RCC 7860 (cell line): ENCODE measurements at regions not wholly inside any gene's neighbourhood (a gene's known extent, or its start where the extent isn't known, plus 50 kb on each side); places are given as distances from the start of the nearest gene placed in this dataset.

Source experiments
- DNase-seq: peaks from one replicate; pipeline ENCODE4 v3.0.0-alpha.2; 2015; ENCODE audit warnings: low spot score
- FAIRE-seq: peaks from 2 replicates; lab custom pipeline; 2012; peaks lifted over from hg19 to GRCh38; lab: Jason Lieb, UNC

DNA sequence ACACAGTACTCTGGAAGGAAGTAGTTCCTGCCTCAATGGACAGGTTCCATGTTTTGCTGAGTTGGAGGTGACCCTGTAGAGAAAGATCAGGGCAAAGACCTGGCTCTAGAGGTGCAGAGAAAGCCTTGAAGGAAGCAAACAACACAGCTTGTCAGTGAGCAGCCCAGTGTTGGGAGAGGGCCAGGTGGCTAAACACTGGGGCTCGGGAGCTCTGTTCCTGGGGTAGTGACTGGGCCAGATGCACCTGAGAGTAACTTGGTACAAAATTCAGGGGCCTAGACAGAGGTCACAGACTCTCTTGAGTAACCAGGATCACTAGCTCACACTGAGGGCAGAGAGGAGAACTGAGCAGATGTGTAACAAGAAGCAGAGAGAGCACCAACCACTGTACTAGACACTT, 138.4 kb upstream of the NALF2 start:
- FAIRE-seq (no peak), DNase-seq (no peak)

DNA sequence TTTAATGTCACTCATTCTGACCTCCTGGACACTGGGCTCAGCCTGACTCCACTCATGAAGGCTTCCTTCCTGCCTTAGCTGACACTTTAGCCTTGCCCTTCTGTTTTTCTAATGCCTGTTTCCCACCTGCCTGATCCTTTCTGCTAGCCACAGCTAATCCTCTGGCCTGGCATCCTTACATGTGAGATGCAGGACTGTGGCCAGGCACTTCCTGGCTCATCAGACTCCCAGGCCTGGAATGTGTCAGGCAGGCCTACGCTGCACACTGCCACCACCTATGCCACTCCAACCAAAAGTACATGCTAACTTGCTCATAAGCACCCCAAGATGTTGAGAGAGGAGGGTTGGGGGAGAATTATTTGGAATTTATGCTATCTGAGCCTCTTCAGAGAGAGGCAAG, 138.8 kb upstream of the NALF2 start:
- DNase-seq (no peak), FAIRE-seq (no peak)

- FAIRE-seq, result no peak
- DNase-seq, result no peak
These were observed 141.3 kb upstream of the NALF2 start for GRCh38 chrX:69362856-69363255.

GRCh38 chrX:69362354-69362753, 141.8 kb upstream of the NALF2 start:
- no peak for FAIRE-seq

DNA sequence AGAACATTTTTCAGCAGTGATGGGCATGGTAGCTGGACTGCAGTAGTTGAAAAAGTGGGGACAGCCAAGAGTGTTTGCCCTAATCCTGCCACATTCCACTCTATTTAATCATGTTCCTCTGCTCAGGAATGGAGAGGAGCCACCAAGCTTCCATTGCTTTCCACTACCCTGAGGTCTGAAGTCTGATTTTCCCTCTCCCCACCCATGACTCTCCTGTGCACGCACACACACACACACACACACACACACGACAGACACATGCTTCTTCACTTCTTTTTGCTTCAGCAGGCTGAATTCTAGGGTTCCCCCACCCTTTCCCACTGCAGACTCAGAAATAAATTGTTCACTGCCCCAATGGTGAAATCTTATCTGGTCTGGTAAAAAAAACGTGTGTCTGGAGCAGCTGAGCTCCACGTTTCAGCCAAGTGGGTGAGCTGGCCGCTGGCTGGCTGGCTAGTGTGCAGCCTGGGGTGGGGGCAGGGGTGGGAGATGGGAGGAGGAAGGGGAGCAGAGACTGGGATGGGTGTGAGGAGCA, 142.7 kb upstream of the NALF2 start:
- DNase-seq (no peak), FAIRE-seq (no peak)

More at GRCh38 chrX:69362354-69362753, 141.8 kb upstream of the NALF2 start:
- DNase-seq, result no peak

DNA sequence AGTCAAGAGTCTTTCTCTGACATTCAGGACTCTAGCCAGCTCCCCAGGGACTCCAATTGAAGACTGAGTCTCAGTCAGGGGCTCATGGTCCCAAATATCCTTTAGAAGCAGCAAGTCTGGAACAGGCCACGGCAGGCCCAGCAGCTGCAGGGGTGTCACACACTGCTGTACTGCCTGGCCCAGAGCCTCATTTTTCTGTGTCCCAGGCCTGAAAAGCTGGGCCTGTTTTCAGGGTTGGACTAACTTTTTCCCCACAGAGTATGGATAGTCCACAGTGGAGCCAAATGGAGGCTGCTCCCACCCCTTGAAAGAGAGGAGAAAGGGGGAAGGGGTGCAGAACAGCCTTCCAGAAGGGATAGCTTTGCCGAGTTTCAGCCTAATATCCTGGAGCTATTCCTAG, 146.8 kb upstream of the NALF2 start:
- FAIRE-seq, result no peak
- DNase-seq, result no peak

DNA sequence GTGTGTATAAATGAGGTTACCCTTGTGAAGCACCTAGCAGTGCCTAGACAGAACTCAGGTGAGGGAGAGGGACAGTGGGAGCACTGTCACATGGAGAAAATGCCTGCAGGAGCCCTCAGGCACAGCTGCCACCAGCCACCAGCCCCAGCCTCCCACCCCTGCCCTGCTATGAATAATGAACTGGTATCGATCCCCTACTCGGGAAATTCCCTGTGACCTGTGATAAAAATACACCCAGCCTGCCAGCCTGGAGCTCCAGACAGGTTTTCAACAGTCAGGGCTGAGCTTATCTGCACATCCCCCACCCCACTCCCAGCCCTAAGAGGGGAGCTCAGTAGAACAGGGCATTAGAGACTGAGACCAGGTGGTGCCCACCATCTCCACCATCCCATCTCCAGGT, 159.6 kb upstream of the PJA1 start:
- DNase-seq, result no peak
- no peak for FAIRE-seq

GRCh38 chrX:69323786-69324720, 158.8 kb upstream of the PJA1 start:
- FAIRE-seq, result no peak
- no peak for DNase-seq

DNA sequence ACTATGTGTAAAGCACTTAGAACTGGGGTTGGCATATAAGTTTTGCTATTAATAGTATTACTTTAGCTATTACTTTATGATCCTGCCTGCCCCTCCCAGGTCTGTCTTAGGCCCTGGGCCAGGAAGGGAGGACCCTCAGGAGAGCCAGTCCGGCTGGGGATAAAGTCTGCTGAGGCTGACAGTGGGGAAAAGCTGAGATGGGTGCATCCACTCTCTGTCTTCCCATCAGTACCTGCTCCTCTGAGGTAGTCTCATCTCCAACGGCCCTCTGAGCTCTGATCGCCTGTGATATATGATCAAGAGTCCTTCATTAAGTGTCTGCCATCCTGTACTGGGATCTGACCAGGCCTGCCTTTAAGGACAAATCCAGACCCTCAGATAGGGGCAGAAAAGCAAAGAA, 156.5 kb upstream of the PJA1 start:
- FAIRE-seq, result no peak

GRCh38 chrX:69321006-69321655, 155.9 kb upstream of the PJA1 start:
- DNase-seq (no peak), FAIRE-seq (no peak)

More for the DNA sequence above, 156.5 kb upstream of the PJA1 start:
- no peak for DNase-seq

- FAIRE-seq, result no peak
- DNase-seq, result no peak
These were observed 154.9 kb upstream of the PJA1 start for GRCh38 chrX:69320116-69320515.

GRCh38 chrX:69319376-69319775, 154.1 kb upstream of the PJA1 start:
- DNase-seq, result no peak
- FAIRE-seq, result no peak

- DNase-seq, result no peak
These were observed 153.5 kb upstream of the PJA1 start for GRCh38 chrX:69318651-69319340.

GRCh38 chrX:69317721-69318120, 152.5 kb upstream of the PJA1 start:
- DNase-seq (no peak), FAIRE-seq (no peak)

More at GRCh38 chrX:69318651-69319340, 153.5 kb upstream of the PJA1 start:
- no peak for FAIRE-seq

DNA sequence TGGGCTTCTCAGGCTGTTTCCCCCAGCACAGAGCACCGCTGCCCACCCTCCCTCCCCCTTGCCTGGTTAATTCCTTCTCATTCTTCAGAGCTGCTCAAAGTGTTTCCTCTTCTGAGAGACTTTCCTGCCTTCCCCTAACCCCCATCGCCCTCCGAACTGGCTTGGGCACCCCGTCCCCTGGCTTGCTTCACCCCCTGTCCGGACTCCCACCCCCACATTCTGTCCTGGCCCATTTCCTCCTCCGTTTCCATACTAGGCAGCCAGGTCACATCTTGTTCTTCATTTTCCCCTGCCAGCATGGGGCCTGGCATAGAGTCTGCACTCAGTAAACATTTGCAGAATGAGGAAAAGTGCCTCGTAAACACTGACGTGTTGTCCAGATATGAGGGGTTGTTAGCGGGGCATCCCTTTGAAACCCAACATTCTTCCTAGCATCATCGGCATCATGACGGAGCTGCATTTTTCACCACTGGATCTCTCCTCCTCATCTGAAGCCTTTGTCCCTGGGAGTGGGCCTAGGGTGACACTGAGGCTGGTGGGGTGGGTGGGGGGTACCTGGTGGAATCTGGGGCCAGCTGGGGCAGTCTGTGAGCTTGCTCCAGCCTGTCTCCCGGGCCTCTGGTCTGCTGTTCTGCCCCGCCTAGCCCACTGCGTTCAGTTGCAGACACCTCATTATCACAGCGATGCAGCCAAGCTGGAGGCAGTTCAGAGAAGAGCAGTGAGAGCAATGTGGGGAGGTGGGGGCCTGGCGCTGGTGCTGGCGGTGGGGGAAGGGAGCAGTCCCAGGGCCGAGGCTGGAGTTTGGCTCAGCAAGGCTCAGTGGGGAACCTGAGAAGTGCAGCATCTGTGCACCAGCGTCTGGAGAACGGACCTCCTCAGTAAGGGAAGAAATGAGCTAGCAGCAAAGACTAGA, 149.4 kb upstream of the PJA1 start:
- FAIRE-seq (no peak), DNase-seq (no peak)

DNA sequence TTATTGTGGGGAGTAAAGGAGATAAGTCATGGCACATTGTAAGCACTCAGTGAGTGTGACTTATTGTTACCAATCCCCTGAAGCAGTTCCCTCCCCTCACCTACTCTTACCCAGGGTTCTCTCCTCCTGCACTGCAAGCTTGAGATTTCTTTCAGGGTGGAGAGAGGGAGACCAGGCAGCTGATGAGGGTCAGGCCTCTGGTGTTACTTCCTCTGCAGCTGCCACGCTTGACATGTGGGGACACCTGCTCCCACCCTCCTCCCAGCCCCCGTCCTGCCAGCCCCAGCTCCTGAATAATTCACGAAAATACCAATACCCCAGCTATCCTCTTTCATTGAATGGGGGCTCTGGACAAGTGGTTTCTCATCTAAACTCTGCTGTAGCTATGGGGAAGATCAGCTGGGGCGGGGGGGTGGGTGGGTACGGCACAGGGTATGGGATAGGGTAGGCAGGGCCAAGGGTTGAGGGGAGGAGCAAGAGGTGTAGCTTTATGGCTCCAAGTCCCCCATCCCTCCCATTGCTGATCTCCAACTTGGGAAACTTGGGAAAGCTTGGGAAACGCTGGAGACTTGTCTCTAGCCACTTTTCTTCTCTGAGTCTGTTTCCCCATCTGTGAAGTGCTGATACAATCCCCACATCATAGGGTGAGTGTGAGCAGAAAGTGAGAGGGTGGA, 148.5 kb upstream of the PJA1 start:
- FAIRE-seq (no peak), DNase-seq (no peak)

- FAIRE-seq, result no peak
- no peak for DNase-seq
These were observed 146.8 kb upstream of the PJA1 start for GRCh38 chrX:69311936-69312670.

DNA sequence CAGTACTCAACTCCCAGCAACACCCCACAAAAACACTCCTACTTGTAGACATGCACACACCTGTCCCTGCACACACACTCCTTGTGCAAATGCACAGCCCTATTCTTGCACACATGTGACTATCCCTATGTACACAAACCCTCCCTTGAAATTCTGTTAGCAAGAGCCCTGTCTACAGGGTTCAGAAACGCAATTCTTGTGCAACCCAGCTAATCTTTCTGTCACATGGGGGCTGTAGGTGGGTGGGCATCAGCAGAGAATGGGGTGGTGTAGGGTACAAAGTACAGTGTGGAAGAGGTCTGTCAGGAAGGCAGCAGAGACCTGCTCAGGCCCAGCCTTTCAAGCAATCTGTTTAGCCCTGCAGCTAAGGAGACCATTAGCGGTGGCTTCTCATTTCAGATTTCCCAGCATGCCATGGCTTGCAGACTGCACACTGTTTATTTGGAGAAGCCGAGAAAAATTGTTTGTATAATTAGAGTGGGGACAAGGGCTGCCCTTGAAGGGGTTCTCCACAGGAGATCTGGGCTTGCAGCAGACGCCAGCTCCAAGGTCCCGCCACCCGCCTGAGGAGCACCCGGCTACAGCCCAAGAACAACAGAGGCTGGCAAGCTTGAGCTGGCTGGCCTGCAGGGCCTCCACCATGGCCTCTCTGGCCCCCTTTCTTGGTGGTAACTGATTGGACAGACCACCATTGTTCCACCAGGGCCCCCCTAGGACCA, 144.0 kb upstream of the PJA1 start:
- no peak for DNase-seq
- FAIRE-seq, result no peak
